Muscle layer of duodenum (tissue), 2 donors: ENCODE measurements at regions not wholly inside any gene's neighbourhood (a gene's known extent, or its start where the extent isn't known, plus 50 kb on each side); places are given as distances from the start of the nearest gene placed in this dataset.
"Not testable (repeated sequence)": the region's sequence is repeated elsewhere in the genome, so short reads cannot be mapped to it uniquely, and the experiment has no call there.

ENCODE experiments used
- H3K27ac ChIP-seq: one replicate; pipeline ENCODE4 v1.7.0; 2013; ENCODE audit warnings: mild to moderate bottlenecking, low read length
- H3K27me3 ChIP-seq: one replicate; pipeline ENCODE4 v1.7.0; 2013; ENCODE audit warnings: low read depth, mild to moderate bottlenecking, control low read depth, low read length
- H3K36me3 ChIP-seq, 2 donors: one replicate each; pipeline ENCODE4 v1.7.0; 2013; ENCODE audit warnings: low read length in 2 of 2, control low read depth in 1 of 2, mild to moderate bottlenecking in 1 of 2; ENCODE audit not compliant: insufficient read depth in 2 of 2, control insufficient read depth in 1 of 2
- H3K4me1 ChIP-seq, 2 donors: one replicate each; pipeline ENCODE4 v1.7.0; 2013; ENCODE audit warnings: low read length in 2 of 2, mild to moderate bottlenecking in 2 of 2, control low read depth in 1 of 2, moderate library complexity in 1 of 2; ENCODE audit not compliant: insufficient read depth in 2 of 2, control insufficient read depth in 1 of 2
- H3K4me3 ChIP-seq, 2 donors: one replicate each; pipeline ENCODE4 v1.7.0; 2013; ENCODE audit warnings: low read length in 2 of 2, low read depth in 1 of 2, mild to moderate bottlenecking in 1 of 2
- H3K9me3 ChIP-seq, 2 donors: one replicate each; pipeline ENCODE4 v1.7.0; 2013; ENCODE audit warnings: low read length in 2 of 2, control low read depth in 1 of 2, mild to moderate bottlenecking in 1 of 2; ENCODE audit not compliant: control insufficient read depth in 1 of 2
- donor health status: healthy.

DNA sequence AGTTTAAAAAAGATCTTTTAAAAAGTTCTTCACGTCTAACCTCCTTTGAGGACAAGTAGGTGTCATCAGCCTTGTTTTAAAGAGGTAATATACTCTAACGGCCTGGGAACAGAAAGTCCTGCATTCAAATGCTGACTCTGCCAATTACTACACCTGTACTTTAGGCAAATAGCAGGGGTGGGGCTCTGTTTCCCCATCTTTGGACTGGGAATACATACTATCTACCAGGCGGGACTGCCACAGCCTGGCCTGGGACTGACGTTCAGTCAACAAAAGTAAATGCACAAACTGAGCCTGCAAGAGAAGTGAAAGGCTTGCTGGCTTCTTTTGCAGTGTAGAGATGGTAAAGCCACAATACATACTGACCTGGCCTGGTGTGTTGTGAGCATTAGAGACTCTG is 107.6 kb upstream of the SPATA12 start:
- no peak overlapping the region for H3K4me3 ChIP-seq
- H3K9me3 ChIP-seq: no peaks in the 10 kb centered on the region
- H3K27me3 ChIP-seq: no peaks in the 10 kb centered on the region
- no peaks in the 10 kb centered on the region for H3K4me1 ChIP-seq
- H3K27ac ChIP-seq: no peak overlapping the region
- no peaks in the 10 kb centered on the region for H3K36me3 ChIP-seq

DNA sequence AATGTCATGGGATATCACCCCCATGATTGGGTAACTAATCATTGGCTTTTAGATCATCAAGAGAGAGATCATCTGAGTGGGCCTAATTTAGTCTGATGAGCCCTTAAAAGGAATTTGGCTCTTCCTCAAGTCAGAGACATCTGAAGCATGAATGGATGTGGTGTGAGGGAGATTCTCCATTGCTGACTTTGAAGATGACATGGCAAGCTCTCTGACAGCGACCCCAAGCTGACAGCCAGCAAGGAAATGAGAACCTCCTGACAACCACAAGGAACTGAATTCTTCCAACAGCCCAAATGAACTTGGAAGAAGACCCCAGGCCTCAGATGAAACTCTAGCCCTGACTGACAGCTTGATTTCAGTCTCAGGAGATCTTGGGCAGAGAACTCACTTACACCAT is 108.4 kb upstream of the SPATA12 start:
- no peak overlapping the region for H3K27ac ChIP-seq
- H3K9me3 ChIP-seq: no peaks in the 10 kb centered on the region
- no peak overlapping the region for H3K4me3 ChIP-seq
- H3K27me3 ChIP-seq: no peaks in the 10 kb centered on the region
- H3K36me3 ChIP-seq: no peaks in the 10 kb centered on the region
- H3K4me1 ChIP-seq: no peaks in the 10 kb centered on the region

DNA sequence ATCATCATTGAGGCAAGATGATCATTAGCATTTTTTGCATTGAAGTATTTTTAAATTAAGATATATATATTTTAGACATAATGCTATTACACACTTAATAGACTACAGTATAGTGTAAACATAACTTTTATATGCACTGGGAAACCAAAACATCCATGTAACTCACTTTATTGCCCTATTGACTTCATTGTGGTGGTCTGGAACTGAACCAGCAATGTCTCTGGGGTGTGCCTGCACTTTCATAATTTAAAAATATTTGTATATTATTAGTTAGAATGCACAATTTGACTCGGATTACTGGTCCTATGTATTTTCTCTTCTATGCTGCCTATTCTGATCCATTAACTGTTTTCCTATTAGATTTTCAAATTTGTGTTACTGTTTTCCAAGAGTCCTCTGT is 109.1 kb upstream of the SPATA12 start:
- Histone ChIP-seq H3K27ac (no peak overlapping the region), H3K27me3 (no peaks in the 10 kb centered on the region), H3K4me1 (no peaks in the 10 kb centered on the region), H3K4me3 (no peak overlapping the region), H3K9me3 (no peaks in the 10 kb centered on the region), H3K36me3 (no peaks in the 10 kb centered on the region)

DNA sequence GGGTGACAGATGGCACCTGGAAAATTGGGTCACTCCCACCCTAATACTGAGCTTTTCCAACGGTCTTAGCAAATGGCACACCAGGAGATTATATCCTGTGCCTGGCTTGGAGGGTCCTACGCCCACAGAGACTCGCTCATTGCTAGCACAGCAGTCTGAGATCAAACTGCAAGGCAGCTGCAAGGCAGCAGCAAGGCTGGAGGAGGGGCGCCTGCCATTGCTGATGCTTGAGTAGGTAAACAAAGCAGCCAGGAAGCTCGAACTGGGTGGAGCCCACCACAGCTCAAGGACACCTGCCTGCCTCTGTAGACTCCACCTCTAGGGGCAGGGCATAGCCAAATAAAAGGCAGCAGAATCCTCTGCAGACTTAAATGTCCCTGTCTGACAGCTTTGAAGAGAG is 115.1 kb upstream of the SPATA12 start:
- H3K4me1 ChIP-seq, H3K9me3 ChIP-seq, H3K27me3 ChIP-seq, H3K36me3 ChIP-seq, H3K4me3 ChIP-seq, H3K27ac ChIP-seq: not testable (repeated sequence)

DNA sequence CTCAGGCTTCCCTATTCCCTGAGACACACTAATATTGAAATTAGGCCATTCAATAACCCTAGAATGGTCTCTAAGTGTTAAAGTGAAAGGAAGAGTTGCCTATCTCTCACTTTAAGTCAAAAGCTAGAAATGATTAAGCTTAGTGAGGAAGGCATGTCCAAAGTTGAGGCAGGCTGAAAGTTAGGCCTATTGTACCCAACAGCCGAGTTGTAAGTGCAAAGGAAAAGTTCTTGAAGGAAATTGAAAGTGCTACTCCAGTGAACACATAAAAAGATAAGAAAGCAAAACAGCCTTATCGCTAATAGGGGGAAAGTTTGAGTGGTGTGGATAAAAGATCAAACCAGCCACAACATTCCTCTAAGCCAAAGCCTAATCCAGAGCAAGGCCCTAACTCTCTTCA is 117.9 kb upstream of the SPATA12 start:
- Histone ChIP-seq H3K36me3 (no peaks in the 10 kb centered on the region), H3K9me3 (no peaks in the 10 kb centered on the region), H3K4me1 (no peaks in the 10 kb centered on the region), H3K4me3 (no peak overlapping the region), H3K27me3 (no peaks in the 10 kb centered on the region), H3K27ac (no peak overlapping the region)

DNA sequence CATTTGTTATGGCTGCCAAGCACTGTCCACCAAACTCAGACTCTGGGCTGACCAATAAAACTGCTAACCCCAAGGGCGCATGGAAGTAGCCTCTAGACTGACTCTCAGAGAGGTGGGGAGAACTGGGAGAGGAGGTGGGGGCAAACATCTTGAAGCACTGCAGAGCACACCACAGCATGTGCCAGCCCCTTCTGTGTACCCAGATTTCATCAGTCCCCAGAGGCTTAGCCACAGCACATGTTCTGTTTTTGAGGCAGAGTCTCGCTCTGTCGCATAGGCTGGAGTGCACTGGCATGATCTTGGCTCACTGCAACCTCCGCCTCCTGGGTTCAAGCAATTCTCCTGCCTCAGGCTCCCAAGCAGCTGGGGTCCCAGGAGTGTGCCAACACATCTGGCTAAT is 119.5 kb upstream of the SPATA12 start:
- Histone ChIP-seq H3K36me3 (no peaks in the 10 kb centered on the region), H3K4me1 (no peaks in the 10 kb centered on the region), H3K27ac (no peak overlapping the region), H3K27me3 (no peaks in the 10 kb centered on the region), H3K9me3 (no peaks in the 10 kb centered on the region), H3K4me3 (no peak overlapping the region)

DNA sequence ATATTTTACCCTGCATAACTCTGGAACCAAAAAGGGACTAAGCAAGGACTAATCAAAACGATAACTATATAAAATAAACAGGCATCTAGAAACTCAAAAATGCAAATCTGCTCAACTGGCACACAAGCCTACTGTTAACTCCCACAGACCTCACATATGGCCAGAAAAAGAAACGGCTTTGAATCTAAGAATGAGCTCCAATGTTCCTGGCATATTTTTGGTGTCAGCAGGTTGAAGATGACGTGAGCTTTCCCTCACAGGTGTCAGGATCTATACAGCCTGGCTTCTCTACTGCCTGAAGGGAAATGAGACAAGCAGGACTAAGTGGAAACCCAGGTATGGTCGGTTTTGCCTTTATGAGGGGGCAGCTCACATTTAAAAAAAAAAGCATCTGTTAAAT is 120.1 kb upstream of the SPATA12 start:
- H3K36me3 ChIP-seq: no peaks in the 10 kb centered on the region
- no peaks in the 10 kb centered on the region for H3K27me3 ChIP-seq
- no peak overlapping the region for H3K27ac ChIP-seq
- H3K9me3 ChIP-seq: no peaks in the 10 kb centered on the region
- no peak overlapping the region for H3K4me3 ChIP-seq
- H3K4me1 ChIP-seq: no peaks in the 10 kb centered on the region

DNA sequence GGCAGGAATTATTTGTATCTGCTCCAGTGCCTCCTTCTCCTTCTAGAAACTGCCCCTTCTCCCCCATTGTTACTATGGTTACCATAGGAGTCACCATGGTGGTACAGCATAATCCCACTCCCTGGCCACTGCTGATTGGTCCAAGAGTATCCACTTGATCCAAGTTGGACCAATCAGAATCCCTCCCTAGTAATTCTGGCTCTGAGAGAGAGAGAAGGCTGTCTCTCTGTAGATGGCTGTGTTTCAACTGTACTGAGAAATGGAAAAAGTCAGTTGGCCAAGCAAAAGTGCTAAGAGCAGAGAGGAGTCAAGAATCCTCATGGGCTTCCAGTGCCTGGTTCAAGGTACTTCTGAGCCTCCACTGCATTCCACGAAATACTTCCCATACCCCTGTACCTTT is 120.6 kb upstream of the SPATA12 start:
- H3K36me3 ChIP-seq: no peaks in the 10 kb centered on the region
- no peaks in the 10 kb centered on the region for H3K9me3 ChIP-seq
- H3K27ac ChIP-seq: no peak overlapping the region
- no peak overlapping the region for H3K4me3 ChIP-seq
- H3K27me3 ChIP-seq: no peaks in the 10 kb centered on the region
- H3K4me1 ChIP-seq: no peaks in the 10 kb centered on the region

DNA sequence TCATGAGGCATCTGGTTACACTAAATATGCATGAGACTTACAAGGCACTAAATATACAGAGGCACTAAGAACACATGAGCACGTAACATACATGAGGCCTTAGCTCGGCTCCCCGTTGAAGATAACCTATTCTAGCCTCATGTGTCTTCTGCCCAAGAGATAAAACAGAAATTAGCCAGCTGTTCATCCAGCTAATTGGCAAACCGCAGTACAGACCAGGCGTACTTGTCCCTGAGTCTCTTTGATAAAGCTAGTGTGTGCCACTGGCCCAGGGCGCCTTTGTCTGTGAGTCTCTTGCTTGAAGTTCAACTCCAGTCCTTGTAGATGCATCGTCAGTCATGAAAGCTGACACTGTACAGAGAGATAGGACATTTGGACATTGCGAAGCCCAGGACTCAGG is 121.9 kb upstream of the SPATA12 start:
- H3K27me3 ChIP-seq: no peaks in the 10 kb centered on the region
- no peaks in the 10 kb centered on the region for H3K36me3 ChIP-seq
- no peak overlapping the region for H3K27ac ChIP-seq
- H3K4me1 ChIP-seq: no peaks in the 10 kb centered on the region
- no peaks in the 10 kb centered on the region for H3K9me3 ChIP-seq
- H3K4me3 ChIP-seq: no peak overlapping the region

DNA sequence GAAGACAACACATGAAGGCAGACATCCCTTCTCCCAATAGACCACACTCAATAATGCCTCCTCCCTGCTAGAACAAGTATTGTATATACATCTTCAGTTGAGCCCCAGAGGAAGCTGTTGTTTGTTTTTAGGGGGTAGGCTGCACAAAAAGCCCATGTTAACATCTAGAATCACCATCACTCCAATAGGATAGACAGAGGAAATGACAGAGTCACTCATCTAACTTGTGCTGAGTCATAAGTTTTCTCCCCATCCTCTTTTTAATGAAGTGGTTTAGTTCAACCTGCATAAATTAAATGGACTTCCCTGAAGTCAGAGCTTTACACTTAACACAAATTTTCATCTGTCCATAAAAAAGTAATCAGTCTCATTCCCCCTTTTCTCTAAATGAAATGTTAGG is 122.9 kb upstream of the SPATA12 start:
- no peaks in the 10 kb centered on the region for H3K27me3 ChIP-seq
- H3K4me1 ChIP-seq: no peaks in the 10 kb centered on the region
- no peaks in the 10 kb centered on the region for H3K36me3 ChIP-seq
- no peak overlapping the region for H3K4me3 ChIP-seq
- no peak overlapping the region for H3K27ac ChIP-seq
- no peaks in the 10 kb centered on the region for H3K9me3 ChIP-seq

DNA sequence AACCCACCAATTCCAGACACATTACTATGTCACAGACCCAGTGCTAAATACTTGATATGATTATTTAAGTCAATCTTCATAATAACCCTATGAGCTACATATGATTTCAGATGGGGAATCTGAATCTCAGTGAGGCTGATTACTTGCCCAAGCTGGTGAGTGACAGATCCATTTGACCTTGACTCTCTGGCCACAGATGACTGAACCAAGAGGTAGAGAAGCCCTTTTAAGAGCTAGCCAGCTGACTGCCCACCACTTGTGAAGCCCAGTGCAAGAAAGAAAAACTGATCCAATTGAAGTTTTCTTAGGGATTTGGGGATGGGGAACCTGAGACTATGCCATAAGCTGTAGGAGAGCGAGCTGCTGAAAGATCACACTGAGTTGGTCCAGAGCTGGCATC is 124.7 kb upstream of the SPATA12 start:
- H3K4me1 ChIP-seq: no peaks in the 10 kb centered on the region
- no peaks in the 10 kb centered on the region for H3K27me3 ChIP-seq
- H3K4me3 ChIP-seq: no peak overlapping the region
- H3K27ac ChIP-seq: no peak overlapping the region
- H3K36me3 ChIP-seq: no peaks in the 10 kb centered on the region
- no peaks in the 10 kb centered on the region for H3K9me3 ChIP-seq

DNA sequence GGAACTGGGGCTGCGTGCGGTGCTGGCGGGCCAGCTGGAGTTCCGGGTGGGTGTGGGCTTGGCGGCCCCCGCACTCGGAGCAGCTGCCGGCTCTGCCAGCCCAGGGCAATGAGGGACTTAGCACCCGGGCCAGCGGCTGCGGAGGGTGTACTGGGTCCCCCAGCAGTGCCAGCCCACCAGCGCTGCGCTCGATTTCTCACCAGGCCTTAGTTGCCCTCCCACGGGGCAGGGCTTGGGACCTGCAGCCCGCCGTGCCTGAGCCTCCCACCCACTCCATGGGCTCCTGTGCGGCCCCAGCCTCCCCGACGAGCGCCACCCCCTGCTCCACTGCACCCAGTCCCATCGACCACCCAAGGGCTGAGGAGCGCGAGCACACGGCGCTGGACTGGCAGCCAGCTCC is 126.0 kb upstream of the SPATA12 start:
- not testable (repeated sequence) for H3K4me3 ChIP-seq, H3K27ac ChIP-seq, H3K9me3 ChIP-seq, H3K4me1 ChIP-seq, H3K36me3 ChIP-seq, H3K27me3 ChIP-seq
